Gastrocnemius medialis (tissue), 4 donors: ENCODE measurements at regions not wholly inside any gene's neighbourhood (a gene's known extent, or its start where the extent isn't known, plus 50 kb on each side); places are given as distances from the start of the nearest gene placed in this dataset.

Experiments used
- ATAC-seq, 2 donors: fragments of 150-250 bp; one replicate each; pipeline ENCODE4 v1.9.1; 2016
- DNase-seq, 2 donors: peaks; one replicate each; pipeline ENCODE4 v3.0.0-alpha.2; 2019
- H3K27ac ChIP-seq, 4 donors: fragments of 200-600 bp; sonication (generic); 1 replicate in 1 of 4; 2 replicates in 3 of 4; pipeline ENCODE4 v1.5.1; 2016 to 2018; ENCODE audit warnings: mild to moderate bottlenecking in 2 of 4, moderate library complexity in 1 of 4
- H3K27me3 ChIP-seq, 3 donors: fragments of 200-600 bp; sonication (generic) in 2 of 3; 1 replicate in 1 of 3; 2 replicates in 2 of 3; pipeline versions ENCODE4 v1.5.1 to v1.6.0; 2016 to 2019; ENCODE audit warnings: mild to moderate bottlenecking in 1 of 3, moderate library complexity in 1 of 3
- H3K36me3 ChIP-seq, 2 donors: fragments of 200-600 bp; sonication (generic) in 1 of 2; one replicate each; pipeline ENCODE4 v1.5.1; 2017 to 2018
- H3K4me1 ChIP-seq, 2 donors: fragments of 200-600 bp; sonication (generic) in 1 of 2; one replicate each; pipeline ENCODE4 v1.5.1; 2016 to 2017; ENCODE audit warnings: mild to moderate bottlenecking in 2 of 2
- H3K4me3 ChIP-seq, 4 donors: fragments of 200-600 bp; sonication (generic) in 3 of 4; 1 replicate in 1 of 4; 2 replicates in 3 of 4; pipeline ENCODE4 v1.5.1; 2016 to 2019; ENCODE audit warnings: mild to moderate bottlenecking in 2 of 4
- H3K9me3 ChIP-seq, 3 donors: fragments of 200-600 bp; sonication (generic) in 2 of 3; 1 replicate in 1 of 3; 2 replicates in 2 of 3; pipeline ENCODE4 v1.5.1; 2016 to 2019
- POLR2A ChIP-seq, 2 donors: fragments of 450-650 bp; IDR thresholded peaks; one replicate each; pipeline ENCODE4 v1.6.1; 2017; ENCODE audit warnings: antibody characterized with exemption in 2 of 2, mild to moderate bottlenecking in 2 of 2, moderate library complexity in 2 of 2
- in situ Hi-C, 4 donors: fragments of 200-750 bp; cut with MboI; loops; one replicate each; pipeline versions ENCODE4 v1.15.0 to v1.8.0; 2017; ENCODE audit warnings: low sequenced_read_pairs in 4 of 4
- intact Hi-C: fragments of 100-400 bp; cut with DNase I; formaldehyde crosslinking; loops from one replicate; pipeline ENCODE4 v1.15.1; 2023; ENCODE audit warnings: low total_unique reads
- TF ChIP-seq, protein P1 (sequence below), 5 experiments: fragments of 450-650 bp in 3 of 5; fragments of 200-600 bp in 2 of 5; sonication (generic) in 2 of 5; IDR thresholded peaks in 4 of 5; conservative IDR thresholded peaks in 1 of 5; 1 replicate in 4 of 5; 2 replicates in 1 of 5; pipeline ENCODE4 v1.5.1; 2016 to 2019; ENCODE audit warnings: antibody characterized with exemption in 5 of 5, mild to moderate bottlenecking in 3 of 5, moderate library complexity in 3 of 5

DNA sequence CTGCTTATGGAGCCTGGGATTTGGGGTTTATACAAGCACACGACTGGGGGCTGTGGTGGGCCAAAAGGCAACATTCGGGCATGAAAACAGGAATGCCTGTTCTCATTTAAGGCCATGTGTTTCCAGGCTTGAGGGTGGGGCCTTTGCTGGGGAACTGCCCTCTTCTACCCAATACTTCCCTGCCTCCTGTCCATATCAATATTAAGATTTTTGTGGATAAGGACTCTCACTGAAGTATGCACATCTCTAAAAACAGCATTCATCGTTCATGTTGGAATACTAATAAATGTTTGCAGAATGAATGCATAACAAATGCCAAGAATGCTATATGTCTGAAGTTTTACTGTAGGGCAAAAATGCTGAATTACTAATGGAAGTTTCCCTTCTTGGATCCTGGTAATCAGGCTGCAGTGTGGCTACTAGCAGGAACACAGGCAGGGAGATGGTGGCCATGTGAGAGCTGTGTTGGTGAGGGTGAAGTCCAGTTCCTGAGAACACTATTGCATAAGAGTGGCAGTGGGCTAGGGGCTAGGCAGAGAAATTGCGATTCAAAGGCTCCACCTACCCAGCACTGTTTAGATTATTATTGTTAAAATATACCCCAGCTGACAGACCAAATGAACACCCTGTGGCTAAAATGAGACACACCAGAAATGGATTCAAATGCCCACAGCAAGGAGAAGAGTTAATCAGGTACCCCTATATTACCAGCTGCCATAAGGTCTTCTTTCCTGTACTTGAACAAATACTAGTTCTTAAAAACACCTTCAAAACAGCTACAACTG is 644.3 kb downstream of the EPM2A start:
- H3K36me3 ChIP-seq: no peaks in the 10 kb centered on the region
- TF ChIP-seq, protein P1, sequence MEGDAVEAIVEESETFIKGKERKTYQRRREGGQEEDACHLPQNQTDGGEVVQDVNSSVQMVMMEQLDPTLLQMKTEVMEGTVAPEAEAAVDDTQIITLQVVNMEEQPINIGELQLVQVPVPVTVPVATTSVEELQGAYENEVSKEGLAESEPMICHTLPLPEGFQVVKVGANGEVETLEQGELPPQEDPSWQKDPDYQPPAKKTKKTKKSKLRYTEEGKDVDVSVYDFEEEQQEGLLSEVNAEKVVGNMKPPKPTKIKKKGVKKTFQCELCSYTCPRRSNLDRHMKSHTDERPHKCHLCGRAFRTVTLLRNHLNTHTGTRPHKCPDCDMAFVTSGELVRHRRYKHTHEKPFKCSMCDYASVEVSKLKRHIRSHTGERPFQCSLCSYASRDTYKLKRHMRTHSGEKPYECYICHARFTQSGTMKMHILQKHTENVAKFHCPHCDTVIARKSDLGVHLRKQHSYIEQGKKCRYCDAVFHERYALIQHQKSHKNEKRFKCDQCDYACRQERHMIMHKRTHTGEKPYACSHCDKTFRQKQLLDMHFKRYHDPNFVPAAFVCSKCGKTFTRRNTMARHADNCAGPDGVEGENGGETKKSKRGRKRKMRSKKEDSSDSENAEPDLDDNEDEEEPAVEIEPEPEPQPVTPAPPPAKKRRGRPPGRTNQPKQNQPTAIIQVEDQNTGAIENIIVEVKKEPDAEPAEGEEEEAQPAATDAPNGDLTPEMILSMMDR (IDR thresholded peaks at IDR 0.05 in 4 of 5, conservative IDR thresholded peaks at IDR 0.05 in 1 of 5): no peak
- TF ChIP-seq POLR2A (IDR thresholded peaks at IDR 0.05): no peak
- no peaks in the 10 kb centered on the region for H3K27me3 ChIP-seq
- no peak for DNase-seq
- no peak overlapping the region for H3K4me3 ChIP-seq
- in situ Hi-C loops: no loop called here
- intact Hi-C loops: no loop called here
- H3K4me1 ChIP-seq: no peaks in the 10 kb centered on the region
- H3K9me3 ChIP-seq: no peaks in the 10 kb centered on the region
- ATAC-seq: no peak
- no peak overlapping the region for H3K27ac ChIP-seq

DNA sequence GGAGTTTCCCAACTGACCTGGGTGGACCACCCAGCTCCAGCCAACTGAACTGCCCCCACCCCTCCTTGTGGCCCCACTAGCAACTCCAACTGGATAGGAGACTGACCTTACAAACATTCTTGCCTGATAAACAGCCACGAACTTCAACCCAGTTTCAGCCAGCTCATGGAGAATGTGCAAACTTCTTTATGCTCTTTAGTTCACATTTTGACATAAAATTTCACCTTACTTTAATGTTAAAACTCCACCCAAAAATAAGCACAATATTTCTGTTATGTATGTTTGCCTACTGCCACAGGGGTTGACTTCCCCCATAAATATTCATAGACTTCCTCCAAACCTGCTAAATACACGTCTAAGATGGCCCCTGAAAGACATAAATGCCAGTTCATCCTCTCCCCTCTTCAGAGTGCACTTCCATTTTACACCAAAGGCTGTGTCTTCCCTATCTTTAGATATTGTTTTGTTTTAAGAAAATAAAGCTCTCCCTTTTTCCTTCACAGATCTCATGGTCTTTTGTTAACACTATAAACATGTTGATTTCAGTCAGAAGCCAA is 643.7 kb downstream of the EPM2A start:
- Histone ChIP-seq H3K36me3 (no peaks in the 10 kb centered on the region), H3K9me3 (no peaks in the 10 kb centered on the region), H3K27me3 (no peaks in the 10 kb centered on the region), H3K27ac (no peak overlapping the region), H3K4me3 (no peak overlapping the region), H3K4me1 (no peaks in the 10 kb centered on the region)
- in situ Hi-C loops (no loop called here), intact Hi-C loops (no loop called here)
- TF ChIP-seq, protein P1 (IDR thresholded peaks at IDR 0.05 in 4 of 5, conservative IDR thresholded peaks at IDR 0.05 in 1 of 5): no peak
- TF ChIP-seq POLR2A (IDR thresholded peaks at IDR 0.05): no peak
- no peak for ATAC-seq
- no peak for DNase-seq

DNA sequence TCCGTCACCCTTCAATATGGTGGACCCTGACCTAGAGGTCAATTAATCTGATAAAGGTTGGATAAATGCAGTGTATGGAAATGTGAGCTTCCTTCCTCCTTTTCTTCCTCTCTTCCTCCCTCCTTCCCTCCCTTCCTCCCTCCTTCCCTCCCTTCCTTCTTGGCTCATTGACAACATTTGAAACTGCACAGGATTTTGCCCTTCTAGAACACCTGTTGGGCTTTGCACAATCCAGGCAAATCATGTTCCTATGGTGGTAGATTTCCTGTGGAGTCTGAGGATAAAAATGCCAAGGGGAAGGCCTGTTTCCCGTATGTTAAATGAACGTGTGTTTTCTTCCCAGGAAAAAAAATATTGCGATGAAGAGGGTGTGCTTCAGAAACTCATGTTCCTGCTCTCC is 642.8 kb downstream of the EPM2A start:
- TF ChIP-seq POLR2A (IDR thresholded peaks at IDR 0.05): no peak
- TF ChIP-seq, protein P1 (IDR thresholded peaks at IDR 0.05 in 4 of 5, conservative IDR thresholded peaks at IDR 0.05 in 1 of 5): no peak

DNA sequence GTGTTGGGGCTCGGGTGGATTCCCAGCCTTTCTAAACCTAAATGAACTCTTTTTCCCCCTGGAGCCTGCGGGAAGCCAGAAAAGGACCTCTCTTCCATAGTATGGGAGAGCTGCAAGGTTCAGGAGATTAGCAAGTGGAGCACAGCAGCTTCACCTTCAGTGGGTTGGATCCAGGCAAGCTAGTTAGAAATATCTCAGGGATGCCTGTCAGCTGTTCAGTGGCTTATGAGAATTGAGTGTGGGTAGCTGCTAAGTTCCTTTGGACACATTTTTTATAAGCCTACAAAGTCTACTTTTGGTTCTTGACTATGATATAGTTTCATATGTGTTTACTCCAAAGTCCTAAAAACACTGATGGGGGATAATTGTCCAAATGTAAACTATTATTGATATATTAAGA is 642.1 kb downstream of the EPM2A start:
- no peak for ATAC-seq
- DNase-seq: no peak
- no peaks in the 10 kb centered on the region for H3K9me3 ChIP-seq
- H3K36me3 ChIP-seq: no peaks in the 10 kb centered on the region
- intact Hi-C loops: no loop called here
- no peak overlapping the region for H3K27ac ChIP-seq
- TF ChIP-seq, protein P1 (IDR thresholded peaks at IDR 0.05 in 4 of 5, conservative IDR thresholded peaks at IDR 0.05 in 1 of 5): no peak
- no peak for TF ChIP-seq POLR2A (IDR thresholded peaks at IDR 0.05)
- in situ Hi-C loops: no loop called here
- no peaks in the 10 kb centered on the region for H3K4me1 ChIP-seq
- no peaks in the 10 kb centered on the region for H3K27me3 ChIP-seq
- H3K4me3 ChIP-seq: no peak overlapping the region

More for the DNA sequence above, 642.8 kb downstream of the EPM2A start:
- Histone ChIP-seq H3K36me3 (no peaks in the 10 kb centered on the region), H3K4me1 (no peaks in the 10 kb centered on the region), H3K9me3 (no peaks in the 10 kb centered on the region), H3K27ac (no peak overlapping the region), H3K4me3 (no peak overlapping the region), H3K27me3 (no peaks in the 10 kb centered on the region)
- DNase-seq: no peak
- intact Hi-C loops (no loop called here), in situ Hi-C loops (no loop called here)
- ATAC-seq: no peak
